ENCODE measurements at regions not wholly inside any gene's neighbourhood (a gene's known extent, or its start where the extent isn't known, plus 50 kb on each side); places are given as distances from the start of the nearest gene placed in this dataset.

- Histone ChIP-seq H3K9ac (ENCODE audit: low read length) (no peak overlapping the region), H3K79me2 (replicated peaks; ENCODE audit: insufficient read depth, low read length) (no peaks in the 10 kb centered on the region), H3K27ac (ENCODE audit: low read length) (no peak overlapping the region), H4K20me1 (ENCODE audit: insufficient read depth) (no peaks in the 10 kb centered on the region), H3K9me2 (ENCODE audit: insufficient read depth, low read length) (no peaks in the 10 kb centered on the region), H2AFZ (ENCODE audit: low read depth, low read length) (no peak overlapping the region), H3K27me3 (ENCODE audit: insufficient read depth, low read depth, low read length) (no peaks in the 10 kb centered on the region), H3K4me2 (ENCODE audit: low read length) (no peak overlapping the region), H3K9me3 (ENCODE audit: low read length) (no peaks in the 10 kb centered on the region), H3K36me3 (ENCODE audit: insufficient read depth, low read length) (no peaks in the 10 kb centered on the region), H3K4me3 (ENCODE audit: low read length) (no peak overlapping the region), H3F3A (ENCODE audit: insufficient read depth, low read length, poor library complexity, severe bottlenecking) (no peaks in the 10 kb centered on the region)
- TF ChIP-seq SMC3 (conservative IDR thresholded peaks at IDR 0.05; ENCODE audit: poor library complexity) (no peak), REST (IDR thresholded peaks at IDR 0.05; ENCODE audit: borderline replicate concordance) (no peak), POLR2AphosphoS5 (IDR thresholded peaks at IDR 0.05) (no peak), RAD21 (conservative IDR thresholded peaks at IDR 0.05) (no peak), EZH2 (IDR thresholded peaks at IDR 0.05; ENCODE audit: borderline replicate concordance, insufficient read depth, low read length, poor library complexity, severe bottlenecking) (no peak), TAF1 (IDR thresholded peaks at IDR 0.05; ENCODE audit: low read depth) (no peak), CTCF (IDR thresholded peaks at IDR 0.05; ENCODE audit: poor library complexity, severe bottlenecking) (no peak)
Measured at GRCh38 chr10:52409195-52409594, 95.1 kb downstream of the DKK1 start.

GRCh38 chr10:52409928-52410327 is 95.8 kb downstream of the DKK1 start:
- no peaks in the 10 kb centered on the region for H3K9me3 ChIP-seq (ENCODE audit: low read length)
- no peaks in the 10 kb centered on the region for H3K9me2 ChIP-seq (ENCODE audit: insufficient read depth, low read length)
- no peaks in the 10 kb centered on the region for H4K20me1 ChIP-seq (ENCODE audit: insufficient read depth)
- no peak overlapping the region for H2AFZ ChIP-seq (ENCODE audit: low read depth, low read length)
- no peaks in the 10 kb centered on the region for H3F3A ChIP-seq (ENCODE audit: insufficient read depth, low read length, poor library complexity, severe bottlenecking)
- H3K4me3 ChIP-seq (ENCODE audit: low read length): no peak overlapping the region
- H3K27ac ChIP-seq (ENCODE audit: low read length): no peak overlapping the region
- no peaks in the 10 kb centered on the region for H3K79me2 ChIP-seq (replicated peaks; ENCODE audit: insufficient read depth, low read length)
- H3K27me3 ChIP-seq (ENCODE audit: insufficient read depth, low read depth, low read length): no peaks in the 10 kb centered on the region
- TF ChIP-seq CTCF (IDR thresholded peaks at IDR 0.05; ENCODE audit: poor library complexity, severe bottlenecking): no peak
- TF ChIP-seq REST (IDR thresholded peaks at IDR 0.05; ENCODE audit: borderline replicate concordance): no peak
- TF ChIP-seq SMC3 (conservative IDR thresholded peaks at IDR 0.05; ENCODE audit: poor library complexity): no peak
- no peak for TF ChIP-seq POLR2AphosphoS5 (IDR thresholded peaks at IDR 0.05)
- TF ChIP-seq MXI1 (conservative IDR thresholded peaks at IDR 0.05; ENCODE audit: poor library complexity, severe bottlenecking): no peak
- no peak for TF ChIP-seq EZH2 (IDR thresholded peaks at IDR 0.05; ENCODE audit: borderline replicate concordance, insufficient read depth, low read length, poor library complexity, severe bottlenecking)
- TF ChIP-seq RAD21 (conservative IDR thresholded peaks at IDR 0.05): no peak
- no peak for TF ChIP-seq EP300 (conservative IDR thresholded peaks at IDR 0.05; ENCODE audit: poor library complexity, severe bottlenecking)
- TF ChIP-seq TAF1 (IDR thresholded peaks at IDR 0.05; ENCODE audit: low read depth): no peak
- no peak overlapping the region for H3K4me2 ChIP-seq (ENCODE audit: low read length)
- H3K9ac ChIP-seq (ENCODE audit: low read length): no peak overlapping the region
- no peaks in the 10 kb centered on the region for H3K36me3 ChIP-seq (ENCODE audit: insufficient read depth, low read length)

Data from neural cell (in vitro differentiated cells).